GM12873 (cell line): ENCODE measurements at regions not wholly inside any gene's neighbourhood (a gene's known extent, or its start where the extent isn't known, plus 50 kb on each side); places are given as distances from the start of the nearest gene placed in this dataset.

ENCODE experiments used
- CTCF ChIP-seq: IDR thresholded peaks from 2 replicates; pipeline ENCODE4 v1.5.1; 2012; ENCODE audit warnings: low read depth, mild to moderate bottlenecking, moderate library complexity, low read length, control low read depth; ENCODE audit not compliant: insufficient read depth; ENCODE audit errors: missing control alignments

DNA sequence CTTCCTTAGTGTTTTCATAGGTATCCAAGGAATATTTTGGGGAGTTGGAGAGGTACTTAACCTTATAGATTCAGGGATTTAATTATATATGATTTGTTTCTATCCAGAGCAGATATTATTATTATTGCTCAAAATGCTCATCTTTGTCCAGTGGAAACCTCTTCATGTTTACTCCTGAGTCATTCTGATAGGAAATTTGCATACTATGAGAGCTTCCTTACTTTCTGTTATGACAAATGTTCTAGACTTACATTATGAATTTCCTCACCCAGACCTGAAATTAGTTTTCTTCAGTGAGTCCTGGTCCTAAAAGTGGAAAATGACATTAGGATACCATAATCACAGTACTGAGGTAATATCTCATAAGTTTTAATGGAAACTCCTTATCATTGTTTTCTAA is 57.5 kb upstream of the PLPPR5 start:
- no peak for TF ChIP-seq CTCF

- TF ChIP-seq CTCF = no peak
Observed at GRCh38 chr1:99069146-99069545, 64.5 kb upstream of the PLPPR5 start.

GRCh38 chr1:99082366-99082765 is 77.7 kb upstream of the PLPPR5 start:
- no peak for TF ChIP-seq CTCF

DNA sequence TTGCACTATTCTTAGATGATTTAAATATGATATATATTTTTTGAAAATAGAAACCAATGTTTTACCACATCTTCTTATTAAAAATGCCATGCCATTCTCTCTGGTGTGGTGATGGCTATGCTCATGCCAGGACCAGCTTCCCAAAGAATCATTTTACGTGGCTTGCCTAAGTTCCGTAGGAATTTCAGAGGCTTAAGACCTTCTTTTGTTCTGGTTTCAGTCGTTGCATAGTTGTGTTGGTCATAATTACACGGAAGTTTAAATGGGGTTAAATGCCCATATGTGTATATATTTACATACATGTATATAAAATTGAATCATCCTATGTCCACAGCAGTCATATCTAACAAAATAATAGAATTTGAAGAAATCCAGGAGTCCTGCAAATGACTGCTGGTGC is 78.7 kb upstream of the PLPPR5 start:
- TF ChIP-seq CTCF = no peak

- TF ChIP-seq CTCF = no peak
Observed at GRCh38 chr1:99084562-99084961, 79.9 kb upstream of the PLPPR5 start.

GRCh38 chr1:99086057-99086456 is 81.4 kb upstream of the PLPPR5 start:
- no peak for TF ChIP-seq CTCF

DNA sequence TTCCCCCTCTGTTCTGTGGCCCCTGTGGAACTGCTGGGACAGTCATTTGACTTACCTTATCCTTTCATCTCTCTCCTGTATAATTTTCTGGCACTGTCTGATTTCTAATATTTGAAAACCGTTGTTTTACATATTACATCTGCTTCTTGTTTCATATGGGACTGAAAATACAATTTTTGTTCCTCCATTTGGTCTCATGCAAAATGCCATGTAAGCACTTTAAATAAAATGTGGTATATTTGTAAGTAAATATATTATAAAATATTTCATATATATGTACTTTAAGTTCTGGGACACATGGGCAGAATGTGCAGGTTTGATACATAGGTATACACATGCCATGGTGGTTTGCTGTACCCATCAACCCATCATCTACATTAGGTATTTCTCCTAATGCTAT is 93.9 kb upstream of the PLPPR5 start:
- TF ChIP-seq CTCF = no peak

- TF ChIP-seq CTCF = no peak
Observed at GRCh38 chr1:99106274-99106673, 101.6 kb upstream of the PLPPR5 start.
